Fibroblast of villous mesenchyme (primary cell): ENCODE measurements at regions not wholly inside any gene's neighbourhood (a gene's known extent, or its start where the extent isn't known, plus 50 kb on each side); places are given as distances from the start of the nearest gene placed in this dataset.

Source experiments
- DNase-seq: peaks from one replicate; pipeline ENCODE4 v3.0.0-alpha.2; 2010; ENCODE audit warnings: low read depth
- H3K4me3 ChIP-seq: 2 replicates; pipeline ENCODE4 v1.5.1; 2011; ENCODE audit warnings: low read depth, mild to moderate bottlenecking, low read length
- TF ChIP-seq, protein P1 (sequence below): IDR thresholded peaks from 2 replicates; pipeline ENCODE4 v1.5.1; 2012; ENCODE audit warnings: low read depth, mild to moderate bottlenecking, low read length; ENCODE audit not compliant: insufficient read depth

DNA sequence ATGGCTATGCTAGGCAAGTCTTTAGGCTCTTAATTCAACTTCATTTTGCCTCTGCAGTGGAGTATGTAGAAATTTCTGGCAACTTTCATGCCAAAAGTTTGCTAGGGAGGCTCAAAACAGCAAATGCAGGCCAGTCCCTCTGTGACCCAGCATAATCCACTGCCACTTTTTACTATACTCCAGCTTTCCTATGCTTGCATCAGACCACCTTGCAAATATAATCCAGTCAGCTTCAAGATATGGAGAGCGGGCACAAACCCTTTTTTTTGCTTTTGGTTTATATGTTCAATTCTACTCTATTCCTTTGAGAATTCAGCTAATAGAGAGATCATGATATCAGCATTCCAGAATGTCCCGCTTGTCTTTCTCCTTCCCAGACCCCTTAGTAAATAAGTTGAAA, 192.0 kb upstream of the PABPC4L start:
- no peak overlapping the region for H3K4me3 ChIP-seq
- DNase-seq: no peak
- TF ChIP-seq, protein P1, sequence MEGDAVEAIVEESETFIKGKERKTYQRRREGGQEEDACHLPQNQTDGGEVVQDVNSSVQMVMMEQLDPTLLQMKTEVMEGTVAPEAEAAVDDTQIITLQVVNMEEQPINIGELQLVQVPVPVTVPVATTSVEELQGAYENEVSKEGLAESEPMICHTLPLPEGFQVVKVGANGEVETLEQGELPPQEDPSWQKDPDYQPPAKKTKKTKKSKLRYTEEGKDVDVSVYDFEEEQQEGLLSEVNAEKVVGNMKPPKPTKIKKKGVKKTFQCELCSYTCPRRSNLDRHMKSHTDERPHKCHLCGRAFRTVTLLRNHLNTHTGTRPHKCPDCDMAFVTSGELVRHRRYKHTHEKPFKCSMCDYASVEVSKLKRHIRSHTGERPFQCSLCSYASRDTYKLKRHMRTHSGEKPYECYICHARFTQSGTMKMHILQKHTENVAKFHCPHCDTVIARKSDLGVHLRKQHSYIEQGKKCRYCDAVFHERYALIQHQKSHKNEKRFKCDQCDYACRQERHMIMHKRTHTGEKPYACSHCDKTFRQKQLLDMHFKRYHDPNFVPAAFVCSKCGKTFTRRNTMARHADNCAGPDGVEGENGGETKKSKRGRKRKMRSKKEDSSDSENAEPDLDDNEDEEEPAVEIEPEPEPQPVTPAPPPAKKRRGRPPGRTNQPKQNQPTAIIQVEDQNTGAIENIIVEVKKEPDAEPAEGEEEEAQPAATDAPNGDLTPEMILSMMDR: no peak

DNA sequence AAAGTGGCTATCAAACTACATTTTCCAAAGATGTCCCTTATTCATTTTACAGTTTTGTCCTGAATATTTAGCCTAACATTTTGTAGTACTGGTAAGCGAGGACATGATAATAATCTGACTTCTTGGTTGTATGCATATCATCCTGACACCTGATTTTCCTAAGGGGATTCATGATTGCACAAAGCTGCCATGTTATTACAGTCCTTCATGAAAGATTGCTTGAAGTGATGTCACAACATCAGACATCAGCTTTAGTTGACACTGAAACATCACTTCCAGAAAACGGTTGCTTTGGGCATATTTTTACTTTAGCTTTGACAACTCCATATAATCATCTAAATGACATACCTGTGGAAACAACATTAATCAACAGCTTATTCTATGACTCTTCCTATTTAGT, 188.7 kb upstream of the PABPC4L start:
- TF ChIP-seq, protein P1: no peak
- DNase-seq: no peak
- H3K4me3 ChIP-seq: no peak overlapping the region

DNA sequence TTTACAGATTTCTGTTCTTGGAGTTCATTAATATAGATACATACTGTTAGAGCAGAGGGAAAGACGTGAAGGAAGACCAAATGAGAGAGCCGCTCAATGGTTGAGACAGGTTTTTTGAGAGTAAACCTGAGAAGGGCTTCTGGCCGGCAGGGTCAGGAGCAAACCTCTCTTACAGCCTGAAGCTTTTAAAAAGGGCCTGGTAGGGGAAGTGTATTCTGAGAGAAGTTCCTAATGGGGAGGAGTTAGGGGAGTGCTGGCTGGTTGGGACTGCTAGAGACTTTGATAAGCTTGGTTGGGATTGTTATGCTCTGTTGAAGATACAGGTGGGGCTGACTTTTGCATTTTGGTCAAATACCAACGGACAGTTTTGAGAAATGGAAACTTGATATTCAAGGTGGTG, 186.8 kb upstream of the PABPC4L start:
- TF ChIP-seq, protein P1: no peak
- no peak overlapping the region for H3K4me3 ChIP-seq
- no peak for DNase-seq

DNA sequence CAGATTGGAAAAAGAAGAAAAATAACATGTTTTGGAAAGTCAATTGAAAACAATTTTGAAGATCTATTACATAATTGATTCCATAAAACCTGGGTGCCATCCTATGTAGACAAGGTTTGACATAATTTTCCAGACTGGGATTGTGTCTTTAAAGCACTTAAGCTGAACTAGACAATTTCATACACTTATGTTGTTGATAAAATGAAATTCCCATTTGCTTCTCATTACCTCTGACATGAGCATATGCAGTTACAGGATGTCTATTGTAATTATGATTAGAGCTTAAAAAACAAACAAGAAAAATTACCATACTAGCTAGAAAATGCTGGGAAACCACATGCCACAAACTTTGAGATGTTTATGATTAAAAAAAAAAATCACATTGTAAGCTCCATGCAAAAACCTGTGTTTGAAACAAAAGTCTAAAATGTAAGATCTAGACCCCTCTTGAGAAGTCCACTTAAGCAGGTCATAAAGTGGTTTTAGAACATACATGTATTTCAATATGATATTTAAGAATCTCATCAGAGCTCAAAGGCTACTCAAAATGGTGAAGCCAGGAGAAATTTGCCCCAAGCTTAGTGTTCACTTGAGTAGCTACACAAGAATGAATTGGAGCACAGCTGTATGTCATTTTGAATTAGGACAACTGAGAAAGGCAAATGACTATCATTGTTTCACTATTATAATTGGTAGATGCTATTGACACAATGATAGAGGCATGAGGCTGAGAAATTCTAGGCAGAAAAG, 181.1 kb upstream of the PABPC4L start:
- TF ChIP-seq, protein P1: no peak
- DNase-seq: no peak

DNA sequence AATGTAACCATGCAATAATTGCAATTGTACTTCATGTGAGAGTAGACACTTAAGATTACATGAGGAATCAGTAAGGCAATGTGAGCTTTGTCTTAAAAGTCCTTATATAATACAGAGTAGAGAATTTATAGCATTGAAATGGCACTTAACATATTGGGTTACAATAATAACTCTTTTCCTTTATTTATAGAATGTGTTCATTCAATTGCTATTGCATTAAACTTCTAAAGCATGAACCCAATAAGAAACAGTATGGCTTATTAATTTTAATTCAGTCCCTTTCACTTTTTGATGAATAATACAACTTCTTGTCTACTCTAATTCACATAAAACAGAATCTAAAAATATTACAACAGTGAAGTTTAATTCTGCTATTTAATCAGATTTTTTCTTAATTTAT, 174.2 kb upstream of the PABPC4L start:
- TF ChIP-seq, protein P1: no peak
- H3K4me3 ChIP-seq: no peak overlapping the region
- DNase-seq: no peak

More for the DNA sequence above, 181.1 kb upstream of the PABPC4L start:
- no peak overlapping the region for H3K4me3 ChIP-seq

DNA sequence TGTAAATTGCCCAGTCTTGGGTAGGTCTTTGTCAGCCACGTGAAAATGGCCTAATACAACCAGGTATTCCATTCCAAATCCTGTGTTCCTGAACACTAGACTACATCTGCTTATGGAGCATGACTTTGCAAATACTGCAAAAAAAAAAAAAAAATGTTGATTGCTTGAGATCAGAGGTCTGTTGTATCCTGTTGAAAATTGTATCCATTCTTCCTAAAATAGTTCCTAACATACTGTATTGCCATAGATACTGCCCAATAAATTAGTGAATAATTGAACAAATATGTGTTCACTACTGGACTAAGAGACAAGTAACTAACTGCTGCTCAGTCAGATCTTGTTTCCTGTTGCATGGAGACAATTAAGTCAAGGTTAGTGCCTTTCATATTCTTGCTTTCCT, 164.3 kb upstream of the PABPC4L start:
- peak; percentile 8 for DNase-seq
- TF ChIP-seq, protein P1: no peak

DNA sequence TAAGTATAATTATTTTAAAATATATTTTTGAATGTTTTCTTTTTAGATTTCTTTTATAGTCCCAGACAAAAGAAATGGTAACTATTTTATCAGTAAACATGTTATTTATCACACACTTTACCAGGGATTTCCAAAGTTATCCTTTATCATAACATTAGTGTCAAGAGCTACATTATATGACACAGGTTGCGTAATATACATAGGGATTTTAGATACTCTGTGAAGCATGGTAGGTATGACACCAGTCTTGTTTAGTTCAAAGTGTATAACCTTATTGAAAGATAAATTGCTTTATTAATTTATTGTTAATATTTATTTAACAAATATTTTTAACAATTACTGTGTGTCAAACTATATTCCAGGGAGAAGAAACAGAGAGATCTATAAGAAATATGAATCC, 163.3 kb upstream of the PABPC4L start:
- no peak for DNase-seq
- H3K4me3 ChIP-seq: no peak overlapping the region
- TF ChIP-seq, protein P1: no peak

More for the DNA sequence above, 164.3 kb upstream of the PABPC4L start:
- H3K4me3 ChIP-seq: no peak overlapping the region
